ENCODE measurements at regions not wholly inside any gene's neighbourhood (a gene's known extent, or its start where the extent isn't known, plus 50 kb on each side); places are given as distances from the start of the nearest gene placed in this dataset.

- Histone ChIP-seq H4K20me1 (ENCODE audit: control insufficient read depth, extremely low read depth, insufficient read depth, low read length) (no peaks in the 10 kb centered on the region), H3K79me2 (ENCODE audit: control insufficient read depth, insufficient read depth, low read length) (no peaks in the 10 kb centered on the region), H2AFZ (ENCODE audit: control insufficient read depth, low read length) (no peak overlapping the region), H3K9me3 (ENCODE audit: control insufficient read depth, low read depth, low read length) (no peaks in the 10 kb centered on the region), H3K9me1 (ENCODE audit: control insufficient read depth, extremely low read depth, insufficient read depth, low read length) (no peaks in the 10 kb centered on the region), H3K4me3 (ENCODE audit: control insufficient read depth in 2 of 3, extremely low read depth in 1 of 3, insufficient read depth in 2 of 3, low read depth in 1 of 3, low read length in 3 of 3) (no peak overlapping the region), H3K27ac (ENCODE audit: control insufficient read depth, insufficient read depth, low read length) (no peak overlapping the region), H3K27me3 (ENCODE audit: control insufficient read depth, extremely low read depth, insufficient read depth, low read length) (no peaks in the 10 kb centered on the region), H3K36me3 (ENCODE audit: control insufficient read depth in 2 of 2, extremely low read depth in 1 of 2, insufficient read depth in 2 of 2, low read length in 2 of 2) (no peaks in the 10 kb centered on the region), H3K4me2 (ENCODE audit: control insufficient read depth, extremely low read depth, insufficient read depth, low read depth, low read length) (no peak overlapping the region), H3K4me1 (ENCODE audit: control insufficient read depth, extremely low read depth, insufficient read depth, low read length) (no peaks in the 10 kb centered on the region), H3K9ac (ENCODE audit: control insufficient read depth, extremely low read depth, insufficient read depth, low read length) (no peak overlapping the region)
- DNase-seq (ENCODE audit: low read depth, low spot score) (no peak), FAIRE-seq (no peak)
- TF ChIP-seq CTCF (optimal IDR thresholded peaks at IDR 0.05 in 1 of 3, IDR thresholded peaks at IDR 0.05 in 1 of 3, conservative IDR thresholded peaks at IDR 0.05 in 1 of 3; ENCODE audit: extremely low read depth in 1 of 3, insufficient read depth in 2 of 3, low read length in 3 of 3) (no peak), EZH2 (IDR thresholded peaks at IDR 0.05; ENCODE audit: low read length) (no peak)
- dilution Hi-C loops (cut with MboI; ENCODE audit: extremely low pct_ligation_motif_present, low sequenced_read_pairs) = no loop called here
Measured at GRCh38 chrX:121987835-121988234, 940.4 kb downstream of the GLUD2 start.

DNA sequence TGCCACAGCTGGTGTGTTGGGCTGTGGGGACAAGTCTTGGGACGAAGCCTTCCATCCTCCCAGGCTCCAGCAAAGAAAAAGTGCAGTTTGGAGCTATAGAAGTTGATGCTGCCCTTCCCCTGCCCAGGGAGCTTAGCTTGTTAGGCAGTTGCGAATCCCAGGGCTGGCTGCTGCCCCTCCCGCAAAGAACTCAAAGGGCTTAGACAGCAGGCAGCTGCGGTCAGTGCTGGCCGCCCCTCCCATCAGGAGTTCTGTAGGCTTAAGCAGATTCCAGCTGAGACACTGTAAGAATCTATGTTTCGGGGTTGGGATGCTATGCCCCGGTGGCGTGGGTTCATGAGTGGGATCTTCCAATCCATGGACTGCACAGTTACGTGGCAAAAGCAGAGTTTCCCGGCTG lies 956.7 kb downstream of the GLUD2 start:
- Histone ChIP-seq H3K9me3 (ENCODE audit: control insufficient read depth, low read depth, low read length) (no peaks in the 10 kb centered on the region), H3K4me3 (ENCODE audit: control insufficient read depth in 2 of 3, extremely low read depth in 1 of 3, insufficient read depth in 2 of 3, low read depth in 1 of 3, low read length in 3 of 3) (no peak overlapping the region), H3K4me1 (ENCODE audit: control insufficient read depth, extremely low read depth, insufficient read depth, low read length) (no peaks in the 10 kb centered on the region), H4K20me1 (ENCODE audit: control insufficient read depth, extremely low read depth, insufficient read depth, low read length) (no peaks in the 10 kb centered on the region), H3K27ac (ENCODE audit: control insufficient read depth, insufficient read depth, low read length) (no peak overlapping the region), H3K27me3 (ENCODE audit: control insufficient read depth, extremely low read depth, insufficient read depth, low read length) (no peaks in the 10 kb centered on the region), H3K4me2 (ENCODE audit: control insufficient read depth, extremely low read depth, insufficient read depth, low read depth, low read length) (no peak overlapping the region), H2AFZ (ENCODE audit: control insufficient read depth, low read length) (no peak overlapping the region), H3K9me1 (ENCODE audit: control insufficient read depth, extremely low read depth, insufficient read depth, low read length) (no peaks in the 10 kb centered on the region), H3K79me2 (ENCODE audit: control insufficient read depth, insufficient read depth, low read length) (no peaks in the 10 kb centered on the region), H3K36me3 (ENCODE audit: control insufficient read depth in 2 of 2, extremely low read depth in 1 of 2, insufficient read depth in 2 of 2, low read length in 2 of 2) (no peaks in the 10 kb centered on the region), H3K9ac (ENCODE audit: control insufficient read depth, extremely low read depth, insufficient read depth, low read length) (no peak overlapping the region)
- no peak for TF ChIP-seq EZH2 (IDR thresholded peaks at IDR 0.05; ENCODE audit: low read length)
- no peak for TF ChIP-seq CTCF (optimal IDR thresholded peaks at IDR 0.05 in 1 of 3, IDR thresholded peaks at IDR 0.05 in 1 of 3, conservative IDR thresholded peaks at IDR 0.05 in 1 of 3; ENCODE audit: extremely low read depth in 1 of 3, insufficient read depth in 2 of 3, low read length in 3 of 3)
- dilution Hi-C loops (cut with MboI; ENCODE audit: extremely low pct_ligation_motif_present, low sequenced_read_pairs) = no loop called here
- FAIRE-seq (no peak), DNase-seq (ENCODE audit: low read depth, low spot score) (no peak)

Measured in keratinocyte (primary cell).